ENCODE measurements at regions not wholly inside any gene's neighbourhood (a gene's known extent, or its start where the extent isn't known, plus 50 kb on each side); places are given as distances from the start of the nearest gene placed in this dataset.

DNA sequence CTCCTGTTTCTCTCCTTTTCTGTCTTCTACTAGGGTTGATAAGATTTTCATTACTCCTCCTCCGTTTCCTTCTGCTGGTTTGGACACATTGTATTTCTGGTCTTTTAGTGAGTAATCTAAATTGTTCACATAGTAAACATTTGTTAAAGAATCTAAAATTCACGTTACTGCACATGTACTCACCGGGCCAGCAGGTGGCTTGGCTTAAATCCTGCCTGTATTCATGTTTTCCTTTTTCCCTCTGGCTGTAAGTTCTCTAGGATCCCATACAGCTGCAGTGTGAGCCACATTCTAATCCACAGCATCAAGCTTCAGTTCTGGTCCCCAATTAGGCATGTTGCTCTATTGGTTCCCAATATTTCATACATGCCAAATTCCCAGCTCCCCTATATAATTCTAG, 958.3 kb downstream of the ADGRL2 start:
- no peak overlapping the region for H3K4me3 ChIP-seq
- H3K4me1 ChIP-seq = no peaks in the 10 kb centered on the region
- DNase-seq (ENCODE audit: low spot score in 2 of 2) = no peak
- H3K36me3 ChIP-seq = no peaks in the 10 kb centered on the region
- TF ChIP-seq POLR2A (IDR thresholded peaks at IDR 0.05) (no peak), CTCF (IDR thresholded peaks at IDR 0.05) (no peak), POLR2AphosphoS5 (IDR thresholded peaks at IDR 0.05) (no peak), EP300 (IDR thresholded peaks at IDR 0.05) (no peak)
- no peaks in the 10 kb centered on the region for H3K27me3 ChIP-seq
- no peak overlapping the region for H3K27ac ChIP-seq
- WGBS = 54% methylated on average over 3 of the region's 3 CpGs
- H3K9me3 ChIP-seq = no peaks in the 10 kb centered on the region

DNA sequence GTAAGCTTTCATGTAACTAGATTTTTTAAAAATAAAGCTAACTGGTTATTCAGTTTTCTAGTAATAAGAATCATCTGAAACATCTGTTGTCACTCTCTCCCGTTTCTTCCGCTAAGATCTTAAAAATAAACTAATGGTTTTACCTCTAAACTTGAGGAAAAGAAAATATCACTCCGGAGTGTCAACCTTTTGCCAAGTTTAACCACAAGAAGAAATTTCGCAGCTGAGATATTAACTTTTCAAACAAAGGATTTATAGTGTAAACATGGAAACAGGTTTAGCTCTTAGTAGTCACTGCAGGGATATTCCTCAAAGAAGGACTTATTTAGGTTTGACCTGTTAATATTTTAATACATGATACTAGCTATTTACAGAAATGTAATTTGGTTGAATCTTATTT, 954.9 kb downstream of the ADGRL2 start:
- no peaks in the 10 kb centered on the region for H3K4me1 ChIP-seq
- no peaks in the 10 kb centered on the region for H3K36me3 ChIP-seq
- no peaks in the 10 kb centered on the region for H3K27me3 ChIP-seq
- no peak overlapping the region for H3K27ac ChIP-seq
- 59% methylated on average over 4 of the region's 4 CpGs for whole genome bisulfite sequencing
- DNase-seq (ENCODE audit: low spot score in 2 of 2) = no peak
- no peak for TF ChIP-seq POLR2AphosphoS5 (IDR thresholded peaks at IDR 0.05)
- no peak for TF ChIP-seq CTCF (IDR thresholded peaks at IDR 0.05)
- no peaks in the 10 kb centered on the region for H3K9me3 ChIP-seq
- no peak overlapping the region for H3K4me3 ChIP-seq

- Histone ChIP-seq H3K36me3 (no peaks in the 10 kb centered on the region), H3K27ac (no peak overlapping the region), H3K4me1 (no peaks in the 10 kb centered on the region), H3K27me3 (no peaks in the 10 kb centered on the region), H3K9me3 (no peaks in the 10 kb centered on the region), H3K4me3 (no peak overlapping the region)
- TF ChIP-seq POLR2AphosphoS5 (IDR thresholded peaks at IDR 0.05) (no peak), EP300 (IDR thresholded peaks at IDR 0.05) (no peak), POLR2A (IDR thresholded peaks at IDR 0.05) (no peak), CTCF (IDR thresholded peaks at IDR 0.05) (no peak)
- 87% methylated on average over 3 of the region's 3 CpGs for WGBS
- DNase-seq (ENCODE audit: low spot score in 2 of 2) = no peak
Observed at GRCh38 chr1:82755191-82755590, 954.5 kb downstream of the ADGRL2 start.

DNA sequence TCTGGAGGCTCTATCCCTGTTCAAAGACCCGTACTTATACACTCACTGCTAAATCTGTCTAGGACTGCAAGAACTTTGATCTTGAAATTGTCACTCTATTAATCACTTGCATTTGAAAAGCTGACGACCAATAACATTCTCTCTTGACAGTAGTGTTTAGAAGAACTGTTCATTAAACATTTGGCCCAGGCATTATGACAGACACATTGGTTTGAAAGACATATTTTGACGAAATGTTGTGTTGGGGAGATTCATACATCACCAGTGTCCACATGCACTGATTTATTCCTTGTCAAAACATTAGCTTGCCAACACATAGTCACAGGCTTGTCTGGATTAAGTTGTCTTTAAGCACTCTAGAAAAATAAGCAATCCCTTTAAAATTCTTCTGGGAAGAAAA, 951.3 kb downstream of the ADGRL2 start:
- H3K27me3 ChIP-seq = no peaks in the 10 kb centered on the region
- no peaks in the 10 kb centered on the region for H3K36me3 ChIP-seq
- DNase-seq (ENCODE audit: low spot score in 2 of 2) = no peak
- no peak overlapping the region for H3K4me3 ChIP-seq
- 66% methylated on average over 3 of the region's 3 CpGs for WGBS
- H3K4me1 ChIP-seq = no peaks in the 10 kb centered on the region
- H3K9me3 ChIP-seq = no peaks in the 10 kb centered on the region
- no peak overlapping the region for H3K27ac ChIP-seq
- TF ChIP-seq EP300 (IDR thresholded peaks at IDR 0.05) = no peak
- no peak for TF ChIP-seq CTCF (IDR thresholded peaks at IDR 0.05)
- no peak for TF ChIP-seq POLR2A (IDR thresholded peaks at IDR 0.05)
- no peak for TF ChIP-seq POLR2AphosphoS5 (IDR thresholded peaks at IDR 0.05)

GRCh38 chr1:82733645-82734044, 932.9 kb downstream of the ADGRL2 start:
- 92% methylated on average over 4 of the region's 4 CpGs for WGBS
- Histone ChIP-seq H3K36me3 (no peaks in the 10 kb centered on the region), H3K4me3 (no peak overlapping the region), H3K4me1 (no peaks in the 10 kb centered on the region), H3K27ac (no peak overlapping the region), H3K9me3 (no peaks in the 10 kb centered on the region), H3K27me3 (no peaks in the 10 kb centered on the region)
- TF ChIP-seq EP300 (IDR thresholded peaks at IDR 0.05) (no peak), POLR2AphosphoS5 (IDR thresholded peaks at IDR 0.05) (no peak), POLR2A (IDR thresholded peaks at IDR 0.05) (no peak), CTCF (IDR thresholded peaks at IDR 0.05) (no peak)
- no peak for DNase-seq (ENCODE audit: low spot score in 2 of 2)

Data from suprapubic skin (tissue), 4 donors.